HG03066 (cell line): ENCODE measurements at regions not wholly inside any gene's neighbourhood (a gene's known extent, or its start where the extent isn't known, plus 50 kb on each side); places are given as distances from the start of the nearest gene placed in this dataset.
A peak's percentile ranks its signal among the peaks of the same experiment; 100 is the strongest.
"Not testable (repeated sequence)": the region's sequence is repeated elsewhere in the genome, so short reads cannot be mapped to it uniquely, and the experiment has no call there.

Experiments used
- ATAC-seq: cut with Tn5 transposase; IDR thresholded peaks from one replicate; pipeline ENCODE4 v1.9.1; 2021; ENCODE audit warnings: low read depth; ENCODE audit not compliant: unreplicated experiment

GRCh38 chr1:192904438-192904895, 95.6 kb downstream of the RGS2 start:
- no peak for ATAC-seq

GRCh38 chr1:192905049-192905448, 96.2 kb downstream of the RGS2 start:
- no peak for ATAC-seq

- no peak for ATAC-seq
Observed at GRCh38 chr1:192906334-192906733, 97.5 kb downstream of the RGS2 start.

- no peak for ATAC-seq
Observed at GRCh38 chr1:192907545-192908243, 98.9 kb downstream of the RGS2 start.

- ATAC-seq, result not testable (repeated sequence)
Observed at GRCh38 chr1:192911896-192912656, 103.2 kb downstream of the RGS2 start.

GRCh38 chr1:192913683-192914082, 104.8 kb downstream of the RGS2 start:
- ATAC-seq, result no peak

- no peak for ATAC-seq
Observed at GRCh38 chr1:192914092-192914491, 105.3 kb downstream of the RGS2 start.

GRCh38 chr1:192914696-192915095, 105.9 kb downstream of the RGS2 start:
- ATAC-seq, result no peak

GRCh38 chr1:192916021-192916420, 107.2 kb downstream of the RGS2 start:
- no peak for ATAC-seq

- ATAC-seq, result no peak
Observed at GRCh38 chr1:192918259-192918658, 109.4 kb downstream of the RGS2 start.

- ATAC-seq, result no peak
Observed at GRCh38 chr1:192920412-192920811, 111.6 kb downstream of the RGS2 start.

GRCh38 chr1:192925609-192926008, 116.8 kb downstream of the RGS2 start:
- ATAC-seq, result no peak

GRCh38 chr1:192926736-192927135, 117.9 kb downstream of the RGS2 start:
- no peak for ATAC-seq

GRCh38 chr1:192927496-192927895, 118.7 kb downstream of the RGS2 start:
- no peak for ATAC-seq

GRCh38 chr1:192929597-192929996, 120.8 kb downstream of the RGS2 start:
- no peak for ATAC-seq

- no peak for ATAC-seq
Observed at GRCh38 chr1:192933744-192934143, 124.9 kb downstream of the RGS2 start.

- no peak for ATAC-seq
Observed at GRCh38 chr1:192936313-192937018, 122.7 kb downstream of the UCHL5 start.

GRCh38 chr1:192937128-192937527, 122.0 kb downstream of the UCHL5 start:
- no peak for ATAC-seq

GRCh38 chr1:192939440-192939839, 119.7 kb downstream of the UCHL5 start:
- ATAC-seq, result no peak

- ATAC-seq, result no peak
Observed at GRCh38 chr1:192940658-192941057, 118.5 kb downstream of the UCHL5 start.

GRCh38 chr1:192941722-192942411, 117.3 kb downstream of the UCHL5 start:
- peak; percentile 64 for ATAC-seq
